SK-N-SH (cell line): ENCODE measurements at regions not wholly inside any gene's neighbourhood (a gene's known extent, or its start where the extent isn't known, plus 50 kb on each side); places are given as distances from the start of the nearest gene placed in this dataset.

ENCODE experiments used
- CTCF ChIA-PET: fragments of 300-600, 350-600 bp; formaldehyde crosslinking; extraction: SDS; loops from one replicate; lab custom pipeline; 2021; lab: Yijun Ruan, JAX
- POLR2A ChIA-PET: fragments of 350-600 bp; sonication (Branson Sonifier 250); formaldehyde crosslinking; extraction: SDS; loops from one replicate; lab custom pipeline; 2020; ENCODE audit warnings: antibody characterized with exemption, inconsistent platforms; lab: Yijun Ruan, JAX
- DNase-seq: peaks from one replicate; pipeline ENCODE4 v3.0.0; 2012
- H2AFZ ChIP-seq: fragments of 200-600 bp; sonication (generic); 2 replicates; pipeline ENCODE4 v1.8.1; 2016; ENCODE audit warnings: antibody characterized with exemption, mild to moderate bottlenecking, low read depth
- H3F3A ChIP-seq: fragments of 200-600 bp; sonication (generic); replicated peaks from 2 replicates; pipeline ENCODE3; 2016; ENCODE audit warnings: antibody characterized with exemption, mild to moderate bottlenecking; ENCODE audit not compliant: insufficient read depth
- H3K27ac ChIP-seq, 2 experiments: fragments of 200-500 bp in 1 of 2; fragments of 200-600 bp in 1 of 2; sonication (Bioruptor generic) in 1 of 2; sonication (generic), shearing (Covaris generic) in 1 of 2; 2 replicates each; pipeline versions ENCODE4 v1.5.1 to v1.6.1; 2014 to 2016; ENCODE audit warnings: low read depth in 2 of 2, inconsistent platforms in 1 of 2, low read length in 1 of 2, mild to moderate bottlenecking in 1 of 2, mixed read lengths in 1 of 2
- H3K27me3 ChIP-seq: fragments of 200-600 bp; sonication (generic), shearing (Covaris generic); 2 replicates; pipeline ENCODE4 v1.6.1; 2016; ENCODE audit warnings: mixed run types; ENCODE audit not compliant: insufficient read depth
- H3K36me3 ChIP-seq, 2 experiments: fragments of 200-500 bp in 1 of 2; fragments of 200-600 bp in 1 of 2; sonication (Bioruptor generic) in 1 of 2; sonication (generic) in 1 of 2; replicated peaks in 1 of 2; 2 replicates each; pipeline versions ENCODE3 to v1.5.1; 2014 to 2016; ENCODE audit warnings: low read length in 1 of 2, mild to moderate bottlenecking in 1 of 2; ENCODE audit not compliant: insufficient read depth in 2 of 2, control insufficient read depth in 1 of 2
- H3K4me1 ChIP-seq, 2 experiments: fragments of 200-500 bp in 1 of 2; fragments of 200-600 bp in 1 of 2; sonication (Bioruptor generic) in 1 of 2; sonication (generic), shearing (Covaris generic) in 1 of 2; 2 replicates each; pipeline versions ENCODE4 v1.5.1 to v1.6.1; 2014 to 2016; ENCODE audit warnings: low read depth in 1 of 2, low read length in 1 of 2, mixed run types in 1 of 2; ENCODE audit not compliant: insufficient read depth in 2 of 2, control insufficient read depth in 1 of 2
- H3K4me2 ChIP-seq: fragments of 200-600 bp; sonication (generic), shearing (Covaris generic); 2 replicates; pipeline ENCODE4 v1.6.1; 2017; ENCODE audit warnings: mixed run types
- H3K4me3 ChIP-seq, 2 experiments: fragments of 200-500 bp in 1 of 2; fragments of 200-600 bp in 1 of 2; sonication (Bioruptor generic) in 1 of 2; sonication (generic), shearing (Covaris generic) in 1 of 2; 2 replicates each; pipeline versions ENCODE4 v1.5.1 to v1.8.1; 2014 to 2016; ENCODE audit warnings: low read depth in 2 of 2, inconsistent platforms in 1 of 2, low read length in 1 of 2, mild to moderate bottlenecking in 1 of 2, mixed read lengths in 1 of 2, moderate library complexity in 1 of 2
- H3K79me2 ChIP-seq: fragments of 200-600 bp; sonication (generic); 2 replicates; pipeline ENCODE4 v1.8.1; 2017; ENCODE audit warnings: mild to moderate bottlenecking; ENCODE audit not compliant: insufficient read depth
- H3K9ac ChIP-seq: fragments of 200-600 bp; sonication (generic); 2 replicates; pipeline ENCODE4 v1.6.1; 2017; ENCODE audit warnings: mixed run types
- H3K9me2 ChIP-seq: fragments of 200-600 bp; sonication (generic); 2 replicates; pipeline ENCODE4 v1.6.1; 2017; ENCODE audit warnings: mixed run types
- H3K9me3 ChIP-seq: fragments of 200-600 bp; sonication (generic); 2 replicates; pipeline ENCODE4 v1.6.1; 2017; ENCODE audit warnings: mixed run types, mild to moderate bottlenecking, moderate library complexity
- H4K20me1 ChIP-seq: fragments of 200-600 bp; sonication (generic); 2 replicates; pipeline ENCODE4 v1.6.1; 2017; ENCODE audit warnings: mild to moderate bottlenecking, mixed run types; ENCODE audit not compliant: insufficient read depth
- CHD2 ChIP-seq: fragments of 150-350 bp; IDR thresholded peaks from 2 replicates; pipeline ENCODE4 v1.6.1; 2018; ENCODE audit warnings: low read length; ENCODE audit not compliant: partially characterized antibody
- ELF1 ChIP-seq: IDR thresholded peaks from 2 replicates; pipeline ENCODE4 v1.4.0; 2012
- EZH2phosphoT487 ChIP-seq: fragments of 200-600 bp; sonication (generic); IDR thresholded peaks from 2 replicates; pipeline ENCODE4 v1.6.1; 2017; ENCODE audit warnings: low read depth, mixed run types, mild to moderate bottlenecking, antibody characterized with exemption, moderate library complexity, borderline replicate concordance
- FOSL2 ChIP-seq: IDR thresholded peaks from 2 replicates; pipeline ENCODE4 v1.4.0; 2012; ENCODE audit warnings: low read depth, mild to moderate bottlenecking, moderate library complexity, borderline replicate concordance
- FOXJ3 ChIP-seq: sonication (generic); formaldehyde crosslinking; IDR thresholded peaks from 2 replicates; pipeline ENCODE4 v1.5.1; 2020; ENCODE audit warnings: mild to moderate bottlenecking, missing genetic modification reagents
- FOXM1 ChIP-seq: IDR thresholded peaks from 2 replicates; pipeline ENCODE4 v1.4.0; 2012; ENCODE audit warnings: low read depth, mild to moderate bottlenecking
- GABPA ChIP-seq: IDR thresholded peaks from 2 replicates; pipeline ENCODE4 v1.4.0; 2012; ENCODE audit warnings: low read depth, mild to moderate bottlenecking
- JUND ChIP-seq: IDR thresholded peaks from 2 replicates; pipeline ENCODE4 v1.4.0; 2012
- MXI1 ChIP-seq: IDR thresholded peaks from 2 replicates; pipeline ENCODE4 v1.6.1; 2012; ENCODE audit warnings: mild to moderate bottlenecking, low read depth, low read length, improper control_type of control experiment
- NFIC ChIP-seq: IDR thresholded peaks from 2 replicates; pipeline ENCODE4 v1.4.0; 2012; ENCODE audit warnings: borderline replicate concordance
- NRF1 ChIP-seq: IDR thresholded peaks from 2 replicates; pipeline ENCODE4 v1.6.1; 2012; ENCODE audit warnings: low read depth, mild to moderate bottlenecking, low read length
- RAD21 ChIP-seq: IDR thresholded peaks from 2 replicates; pipeline ENCODE4 v1.6.1; 2012; ENCODE audit warnings: mild to moderate bottlenecking, low read length
- RFX5 ChIP-seq: IDR thresholded peaks from 2 replicates; pipeline ENCODE4 v1.6.1; 2012; ENCODE audit warnings: mild to moderate bottlenecking, improper control_type of control experiment, low read length
- RXRA ChIP-seq: IDR thresholded peaks from 2 replicates; pipeline ENCODE4 v1.4.0; 2012; ENCODE audit warnings: low read depth, mild to moderate bottlenecking, borderline replicate concordance
- SMC3 ChIP-seq: IDR thresholded peaks from 2 replicates; pipeline ENCODE4 v1.6.1; 2012; ENCODE audit warnings: low read depth, low read length, improper control_type of control experiment
- TCF12 ChIP-seq: IDR thresholded peaks from 2 replicates; pipeline ENCODE4 v1.4.0; 2012
- TEAD4 ChIP-seq: IDR thresholded peaks from 2 replicates; pipeline ENCODE4 v1.4.0; 2012; ENCODE audit warnings: mild to moderate bottlenecking, borderline replicate concordance; ENCODE audit not compliant: insufficient read depth
- WGBS: methylation state at CpG from one replicate; pipeline ENCODE4 v1.1.6; 2017; ENCODE audit warnings: low lambda C conversion rate; 5-methylcytosine and 5-hydroxymethylcytosine counted together
- TF ChIP-seq, protein P1 (sequence below): fragments of 200-600 bp; sonication (generic); IDR thresholded peaks from 2 replicates; pipeline ENCODE4 v1.6.1; 2017; ENCODE audit warnings: antibody characterized with exemption, mild to moderate bottlenecking, moderate library complexity
- TF ChIP-seq, protein P2 (sequence below): IDR thresholded peaks from 2 replicates; pipeline ENCODE4; 2012
- TF ChIP-seq, protein P3 (sequence below): IDR thresholded peaks from 2 replicates; pipeline ENCODE4 v1.6.1; 2012; ENCODE audit warnings: mild to moderate bottlenecking, low read depth, low read length, moderate library complexity
- TF ChIP-seq, protein P4 (sequence below): IDR thresholded peaks from 2 replicates; pipeline ENCODE4 v1.4.0; 2012; ENCODE audit warnings: low read depth, borderline replicate concordance

DNA sequence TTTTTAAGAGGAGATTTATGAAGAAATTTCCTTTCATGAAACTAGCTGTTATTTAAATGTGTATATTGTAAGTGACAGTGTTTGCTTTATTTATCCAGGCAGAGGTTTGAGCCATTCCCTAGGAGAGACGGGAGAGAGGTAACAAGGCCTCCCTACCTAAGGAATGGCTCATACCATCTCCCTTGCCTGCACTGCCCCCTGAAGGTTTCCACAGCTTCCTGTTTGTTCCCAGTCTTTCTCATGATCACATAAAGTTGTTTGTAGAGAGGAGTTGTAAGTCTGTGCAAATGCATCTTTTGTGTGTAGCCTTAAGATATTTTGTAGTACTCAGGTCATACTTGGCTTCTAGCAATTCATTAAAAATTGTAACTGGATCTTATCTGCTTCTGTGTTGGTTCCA is 1504.5 kb upstream of the PCDH10 start:
- CTCF ChIA-PET: no interaction called here
- Histone ChIP-seq H3K4me1 (no peaks in the 10 kb centered on the region), H3K27me3 (no peaks in the 10 kb centered on the region), H3K36me3 (no peaks in the 10 kb centered on the region), H3K9me3 (no peaks in the 10 kb centered on the region), H3K9me2 (no peaks in the 10 kb centered on the region), H3K9ac (no peak overlapping the region), H3K4me2 (no peak overlapping the region), H3K27ac (no peak overlapping the region), H3F3A (no peaks in the 10 kb centered on the region), H4K20me1 (no peaks in the 10 kb centered on the region), H3K4me3 (no peak overlapping the region; a peak in 1 of 4 replicates), H3K79me2 (no peaks in the 10 kb centered on the region), H2AFZ (no peak overlapping the region)
- 0% methylated on average over 1 of the region's 1 CpG for WGBS
- POLR2A ChIA-PET: no interaction called here
- TF ChIP-seq NRF1 (no peak), SMC3 (peak; percentile 69), RAD21 (peak; percentile 74)
- TF ChIP-seq, protein P1, sequence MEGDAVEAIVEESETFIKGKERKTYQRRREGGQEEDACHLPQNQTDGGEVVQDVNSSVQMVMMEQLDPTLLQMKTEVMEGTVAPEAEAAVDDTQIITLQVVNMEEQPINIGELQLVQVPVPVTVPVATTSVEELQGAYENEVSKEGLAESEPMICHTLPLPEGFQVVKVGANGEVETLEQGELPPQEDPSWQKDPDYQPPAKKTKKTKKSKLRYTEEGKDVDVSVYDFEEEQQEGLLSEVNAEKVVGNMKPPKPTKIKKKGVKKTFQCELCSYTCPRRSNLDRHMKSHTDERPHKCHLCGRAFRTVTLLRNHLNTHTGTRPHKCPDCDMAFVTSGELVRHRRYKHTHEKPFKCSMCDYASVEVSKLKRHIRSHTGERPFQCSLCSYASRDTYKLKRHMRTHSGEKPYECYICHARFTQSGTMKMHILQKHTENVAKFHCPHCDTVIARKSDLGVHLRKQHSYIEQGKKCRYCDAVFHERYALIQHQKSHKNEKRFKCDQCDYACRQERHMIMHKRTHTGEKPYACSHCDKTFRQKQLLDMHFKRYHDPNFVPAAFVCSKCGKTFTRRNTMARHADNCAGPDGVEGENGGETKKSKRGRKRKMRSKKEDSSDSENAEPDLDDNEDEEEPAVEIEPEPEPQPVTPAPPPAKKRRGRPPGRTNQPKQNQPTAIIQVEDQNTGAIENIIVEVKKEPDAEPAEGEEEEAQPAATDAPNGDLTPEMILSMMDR: peak; percentile 74
- peak; percentile 2 for DNase-seq

DNA sequence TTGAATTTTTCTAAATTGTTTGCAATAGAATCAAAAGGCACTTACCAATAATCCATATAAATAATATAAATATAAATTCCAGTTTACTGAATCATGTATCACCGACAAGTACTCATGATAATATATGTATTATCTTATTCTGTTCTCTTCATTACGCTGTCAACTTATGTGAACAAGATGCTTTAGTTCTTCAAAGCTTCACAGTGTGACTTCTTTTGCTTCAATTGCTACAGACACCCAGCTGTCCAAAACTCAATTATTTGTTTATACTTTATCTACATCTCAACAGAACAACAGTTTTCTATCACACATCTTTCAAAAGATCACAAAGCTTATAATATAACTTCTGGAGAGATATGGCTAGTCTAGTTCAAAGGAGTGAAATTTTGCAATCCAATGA is 1499.9 kb upstream of the PCDH10 start:
- Histone ChIP-seq H3K4me2 (no peak overlapping the region), H3K27me3 (no peaks in the 10 kb centered on the region), H3K4me3 (no peak overlapping the region), H3K4me1 (no peaks in the 10 kb centered on the region), H3K36me3 (no peaks in the 10 kb centered on the region), H3K9me3 (no peaks in the 10 kb centered on the region), H4K20me1 (no peaks in the 10 kb centered on the region), H2AFZ (no peak overlapping the region), H3K9ac (no peak overlapping the region), H3K27ac (no peak overlapping the region), H3K9me2 (no peaks in the 10 kb centered on the region), H3K79me2 (no peaks in the 10 kb centered on the region), H3F3A (no peaks in the 10 kb centered on the region)
- DNase-seq: no peak
- POLR2A ChIA-PET: no interaction called here
- CTCF ChIA-PET: no interaction called here
- WGBS: 35% methylated on average over 2 of the region's 2 CpGs
- TF ChIP-seq SMC3 (no peak), JUND (no peak), CHD2 (no peak), FOSL2 (no peak), NFIC (no peak), TCF12 (no peak), EZH2phosphoT487 (no peak), ELF1 (no peak), TEAD4 (no peak), FOXJ3 (no peak), RAD21 (no peak), RFX5 (no peak), RXRA (no peak), MXI1 (no peak), FOXM1 (no peak), GABPA (no peak)
- TF ChIP-seq, protein P2, sequence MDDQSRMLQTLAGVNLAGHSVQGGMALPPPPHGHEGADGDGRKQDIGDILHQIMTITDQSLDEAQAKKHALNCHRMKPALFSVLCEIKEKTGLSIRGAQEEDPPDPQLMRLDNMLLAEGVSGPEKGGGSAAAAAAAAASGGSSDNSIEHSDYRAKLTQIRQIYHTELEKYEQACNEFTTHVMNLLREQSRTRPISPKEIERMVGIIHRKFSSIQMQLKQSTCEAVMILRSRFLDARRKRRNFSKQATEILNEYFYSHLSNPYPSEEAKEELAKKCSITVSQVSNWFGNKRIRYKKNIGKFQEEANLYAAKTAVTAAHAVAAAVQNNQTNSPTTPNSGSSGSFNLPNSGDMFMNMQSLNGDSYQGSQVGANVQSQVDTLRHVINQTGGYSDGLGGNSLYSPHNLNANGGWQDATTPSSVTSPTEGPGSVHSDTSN: no peak
- TF ChIP-seq, protein P3, sequence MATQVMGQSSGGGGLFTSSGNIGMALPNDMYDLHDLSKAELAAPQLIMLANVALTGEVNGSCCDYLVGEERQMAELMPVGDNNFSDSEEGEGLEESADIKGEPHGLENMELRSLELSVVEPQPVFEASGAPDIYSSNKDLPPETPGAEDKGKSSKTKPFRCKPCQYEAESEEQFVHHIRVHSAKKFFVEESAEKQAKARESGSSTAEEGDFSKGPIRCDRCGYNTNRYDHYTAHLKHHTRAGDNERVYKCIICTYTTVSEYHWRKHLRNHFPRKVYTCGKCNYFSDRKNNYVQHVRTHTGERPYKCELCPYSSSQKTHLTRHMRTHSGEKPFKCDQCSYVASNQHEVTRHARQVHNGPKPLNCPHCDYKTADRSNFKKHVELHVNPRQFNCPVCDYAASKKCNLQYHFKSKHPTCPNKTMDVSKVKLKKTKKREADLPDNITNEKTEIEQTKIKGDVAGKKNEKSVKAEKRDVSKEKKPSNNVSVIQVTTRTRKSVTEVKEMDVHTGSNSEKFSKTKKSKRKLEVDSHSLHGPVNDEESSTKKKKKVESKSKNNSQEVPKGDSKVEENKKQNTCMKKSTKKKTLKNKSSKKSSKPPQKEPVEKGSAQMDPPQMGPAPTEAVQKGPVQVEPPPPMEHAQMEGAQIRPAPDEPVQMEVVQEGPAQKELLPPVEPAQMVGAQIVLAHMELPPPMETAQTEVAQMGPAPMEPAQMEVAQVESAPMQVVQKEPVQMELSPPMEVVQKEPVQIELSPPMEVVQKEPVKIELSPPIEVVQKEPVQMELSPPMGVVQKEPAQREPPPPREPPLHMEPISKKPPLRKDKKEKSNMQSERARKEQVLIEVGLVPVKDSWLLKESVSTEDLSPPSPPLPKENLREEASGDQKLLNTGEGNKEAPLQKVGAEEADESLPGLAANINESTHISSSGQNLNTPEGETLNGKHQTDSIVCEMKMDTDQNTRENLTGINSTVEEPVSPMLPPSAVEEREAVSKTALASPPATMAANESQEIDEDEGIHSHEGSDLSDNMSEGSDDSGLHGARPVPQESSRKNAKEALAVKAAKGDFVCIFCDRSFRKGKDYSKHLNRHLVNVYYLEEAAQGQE: no peak
- TF ChIP-seq, protein P4, sequence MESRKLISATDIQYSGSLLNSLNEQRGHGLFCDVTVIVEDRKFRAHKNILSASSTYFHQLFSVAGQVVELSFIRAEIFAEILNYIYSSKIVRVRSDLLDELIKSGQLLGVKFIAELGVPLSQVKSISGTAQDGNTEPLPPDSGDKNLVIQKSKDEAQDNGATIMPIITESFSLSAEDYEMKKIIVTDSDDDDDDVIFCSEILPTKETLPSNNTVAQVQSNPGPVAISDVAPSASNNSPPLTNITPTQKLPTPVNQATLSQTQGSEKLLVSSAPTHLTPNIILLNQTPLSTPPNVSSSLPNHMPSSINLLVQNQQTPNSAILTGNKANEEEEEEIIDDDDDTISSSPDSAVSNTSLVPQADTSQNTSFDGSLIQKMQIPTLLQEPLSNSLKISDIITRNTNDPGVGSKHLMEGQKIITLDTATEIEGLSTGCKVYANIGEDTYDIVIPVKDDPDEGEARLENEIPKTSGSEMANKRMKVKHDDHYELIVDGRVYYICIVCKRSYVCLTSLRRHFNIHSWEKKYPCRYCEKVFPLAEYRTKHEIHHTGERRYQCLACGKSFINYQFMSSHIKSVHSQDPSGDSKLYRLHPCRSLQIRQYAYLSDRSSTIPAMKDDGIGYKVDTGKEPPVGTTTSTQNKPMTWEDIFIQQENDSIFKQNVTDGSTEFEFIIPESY: no peak
